ENCODE measurements at regions not wholly inside any gene's neighbourhood (a gene's known extent, or its start where the extent isn't known, plus 50 kb on each side); places are given as distances from the start of the nearest gene placed in this dataset.

DNA sequence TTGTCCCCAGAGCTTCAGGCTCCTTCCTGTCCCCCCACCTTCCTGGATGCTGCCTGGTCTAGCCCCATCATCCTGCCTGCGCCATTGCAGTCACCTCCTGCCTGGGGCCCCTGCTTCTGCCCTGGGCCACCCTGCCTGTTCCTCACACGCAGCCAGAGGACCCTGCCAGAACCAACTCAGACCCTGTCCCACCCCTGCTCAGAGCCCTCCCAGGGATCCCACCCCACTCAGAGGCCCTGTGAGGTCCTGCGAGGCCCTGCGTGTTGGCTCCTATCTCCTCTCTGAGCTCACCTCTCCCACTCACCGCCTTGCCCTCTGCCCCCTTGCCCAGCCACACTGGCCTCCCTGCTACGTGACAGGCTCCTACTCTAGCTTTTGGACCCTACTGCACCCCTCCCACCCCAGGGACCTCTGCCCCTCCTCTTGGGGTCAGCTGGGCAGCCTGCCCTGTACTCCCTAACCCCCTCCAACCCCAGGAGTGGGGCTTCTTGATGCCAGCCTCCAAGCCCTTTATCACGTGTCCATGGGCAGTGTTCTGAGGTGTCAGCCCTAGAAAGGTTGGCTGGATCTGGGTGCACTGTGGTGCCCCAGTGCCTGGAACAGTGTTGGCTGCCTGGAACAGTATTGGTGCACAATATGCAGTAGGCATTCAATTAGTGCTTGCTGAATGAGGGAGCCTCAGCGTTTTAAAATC lies 68.3 kb downstream of the CEBPB start:
- DNase-seq = no peak

DNA sequence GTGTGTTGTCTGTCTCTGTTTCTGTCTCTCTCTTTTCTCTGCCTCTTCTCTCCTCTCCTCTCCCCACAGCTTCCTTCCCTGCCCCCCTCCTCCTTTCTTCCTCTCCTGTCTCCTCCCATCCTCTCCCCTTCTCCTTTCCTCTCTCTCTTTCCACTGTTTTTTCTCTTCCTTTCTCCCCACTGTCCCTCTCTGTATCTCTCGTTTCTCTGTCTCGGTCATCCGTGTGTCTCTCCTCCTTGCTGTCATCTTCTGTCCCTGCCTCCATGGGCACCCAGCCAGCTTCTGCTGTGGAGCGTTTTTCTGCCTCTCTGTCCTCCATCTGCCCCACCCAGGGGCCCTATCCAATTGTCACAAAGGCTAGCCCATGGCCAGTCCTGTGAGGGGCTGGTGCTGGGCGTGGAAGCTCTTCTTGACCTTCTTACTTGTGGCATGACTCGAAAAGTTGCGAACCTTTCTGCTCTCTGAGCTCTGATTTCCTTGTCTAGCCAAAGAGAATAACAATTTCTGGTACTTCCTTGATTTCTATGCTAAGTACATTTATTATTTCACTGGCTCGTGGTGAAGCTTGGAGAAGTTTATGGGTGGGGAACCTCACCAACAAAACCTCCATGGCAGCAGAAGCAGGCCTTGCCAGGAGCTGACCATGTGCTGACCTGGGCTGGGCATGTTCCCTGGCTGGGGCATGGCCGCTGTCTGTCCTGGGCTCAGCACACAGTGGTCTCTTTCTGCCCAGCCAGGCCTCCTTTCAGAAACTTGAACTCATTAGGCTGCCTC lies 69.3 kb downstream of the CEBPB start:
- no peak for DNase-seq

- no peak for DNase-seq
Observed at GRCh38 chr20:50260479-50261221, 70.0 kb downstream of the CEBPB start.

DNA sequence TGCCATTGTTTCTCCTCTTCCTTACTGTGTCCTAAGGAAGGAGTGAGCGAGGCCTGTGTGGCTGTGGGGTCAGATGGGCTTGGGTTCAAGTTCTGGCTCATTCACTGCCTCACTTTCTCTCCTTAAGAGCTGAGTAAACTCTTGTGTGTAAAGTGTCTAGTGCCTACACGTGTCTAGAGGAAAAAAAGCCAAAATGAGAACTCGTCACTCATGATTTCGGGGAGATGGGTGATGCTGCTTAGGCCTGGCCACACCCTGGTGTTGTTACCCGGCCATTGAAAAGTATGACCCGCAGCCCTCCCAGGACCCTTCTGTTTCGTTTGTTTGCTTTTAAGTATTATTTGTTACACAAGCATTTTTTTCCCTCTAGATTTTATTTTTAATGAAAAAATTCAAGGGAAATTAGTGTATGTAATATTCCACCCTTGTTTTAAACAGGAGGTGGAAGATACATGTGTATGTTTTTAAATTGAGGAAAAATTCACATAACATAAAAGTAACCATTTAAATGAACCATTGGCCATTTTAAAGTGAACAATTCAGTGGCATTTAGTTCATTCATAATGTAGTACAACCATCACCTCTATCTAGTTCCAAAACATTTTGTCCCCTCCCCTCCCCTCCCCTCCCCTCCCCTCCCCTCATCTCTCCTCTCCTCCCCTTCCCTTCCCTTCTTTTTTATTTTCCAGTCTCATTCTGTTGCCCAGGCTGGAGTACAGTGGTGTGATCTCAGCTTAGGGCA lies 71.0 kb downstream of the CEBPB start:
- no peak for DNase-seq

DNA sequence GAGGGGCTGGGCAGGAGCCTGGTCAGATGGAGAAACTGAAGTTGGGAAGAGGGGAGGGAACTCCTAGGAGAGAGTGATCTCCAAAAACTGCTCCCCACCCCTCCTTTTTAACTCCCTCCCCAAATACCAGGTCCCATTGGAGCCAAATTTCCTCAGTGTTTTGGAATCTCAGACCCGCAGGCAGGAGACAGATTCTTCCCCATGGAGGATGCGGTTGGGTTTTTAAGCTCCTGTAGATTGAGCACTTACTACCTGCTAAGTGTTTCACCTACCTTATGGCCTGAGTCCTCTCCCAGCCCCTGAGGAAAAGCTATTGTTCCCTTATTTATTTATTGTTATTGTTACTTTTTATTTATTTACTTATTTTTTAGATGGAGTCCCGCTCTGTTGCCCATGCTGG lies 73.2 kb downstream of the CEBPB start:
- no peak for DNase-seq

GRCh38 chr20:50264534-50265145 lies 74.0 kb downstream of the CEBPB start:
- no peak for DNase-seq

DNA sequence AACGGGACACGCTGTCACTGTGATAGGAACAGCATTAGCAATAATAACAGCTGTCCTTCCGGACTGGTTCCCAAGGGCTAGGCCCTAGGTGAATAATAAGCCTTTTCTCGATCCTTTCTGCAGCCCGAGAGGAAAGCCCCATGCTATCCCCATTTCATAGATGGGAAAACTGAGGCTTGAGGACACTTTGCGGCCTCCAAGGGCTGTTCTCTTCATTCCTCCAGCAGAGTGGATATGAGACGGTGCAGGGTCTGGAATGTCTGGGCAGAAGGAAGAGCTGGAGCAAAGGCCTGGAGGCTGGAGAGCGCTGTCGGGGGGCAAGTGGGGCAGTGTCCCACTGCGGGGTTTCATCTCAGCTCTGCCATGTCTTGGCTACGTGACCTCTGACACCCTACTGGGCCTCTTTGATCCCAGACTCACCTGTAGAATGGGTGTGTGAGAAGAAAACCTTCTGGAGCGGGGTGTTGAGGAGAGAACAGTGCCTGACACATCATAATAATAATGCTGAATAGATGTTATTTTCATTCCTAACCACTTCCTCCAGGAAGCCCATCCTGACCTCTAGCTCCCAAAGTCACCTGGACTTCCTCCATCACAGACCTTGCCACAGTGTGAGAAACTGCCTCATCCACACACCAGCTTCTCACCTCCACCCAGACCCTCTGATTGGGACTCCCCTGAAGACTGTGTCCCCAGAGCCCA lies 74.8 kb downstream of the CEBPB start:
- DNase-seq = no peak

DNA sequence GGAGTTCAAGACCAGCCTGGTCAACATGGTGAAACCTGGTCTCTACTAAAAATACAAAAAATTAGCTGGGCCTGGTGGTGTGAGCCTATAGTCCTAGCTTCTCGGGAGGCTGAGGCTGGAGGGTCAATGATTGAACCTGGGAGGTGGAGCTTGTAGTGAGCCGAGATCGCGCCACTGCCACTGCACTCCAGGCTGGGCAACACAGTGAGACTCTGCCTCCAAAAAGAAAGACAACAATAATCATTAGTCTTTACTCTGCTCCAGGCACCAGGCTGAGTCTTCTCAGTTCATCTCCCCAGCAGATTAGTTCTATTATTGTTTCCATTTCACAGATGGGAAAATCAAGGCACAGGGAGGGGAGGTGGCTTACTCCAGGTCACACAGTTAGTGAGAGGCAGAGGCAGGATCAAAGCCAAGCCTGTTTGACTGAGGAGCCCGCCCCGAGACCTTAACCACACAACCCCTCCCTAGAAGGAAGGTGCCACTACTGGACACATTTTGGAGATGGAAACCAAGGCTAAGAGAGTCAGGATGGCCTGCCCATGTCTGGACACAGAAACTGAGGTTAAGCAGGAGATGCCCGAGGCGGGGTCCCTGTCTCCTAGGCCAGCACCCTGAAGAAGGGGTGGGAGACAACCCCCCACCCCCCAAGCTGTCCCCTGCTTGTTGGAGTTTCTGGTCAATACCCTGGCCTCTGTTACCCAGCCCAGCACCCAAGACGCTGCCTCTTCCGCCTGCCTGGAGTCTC lies 75.8 kb downstream of the CEBPB start:
- DNase-seq = no peak

DNA sequence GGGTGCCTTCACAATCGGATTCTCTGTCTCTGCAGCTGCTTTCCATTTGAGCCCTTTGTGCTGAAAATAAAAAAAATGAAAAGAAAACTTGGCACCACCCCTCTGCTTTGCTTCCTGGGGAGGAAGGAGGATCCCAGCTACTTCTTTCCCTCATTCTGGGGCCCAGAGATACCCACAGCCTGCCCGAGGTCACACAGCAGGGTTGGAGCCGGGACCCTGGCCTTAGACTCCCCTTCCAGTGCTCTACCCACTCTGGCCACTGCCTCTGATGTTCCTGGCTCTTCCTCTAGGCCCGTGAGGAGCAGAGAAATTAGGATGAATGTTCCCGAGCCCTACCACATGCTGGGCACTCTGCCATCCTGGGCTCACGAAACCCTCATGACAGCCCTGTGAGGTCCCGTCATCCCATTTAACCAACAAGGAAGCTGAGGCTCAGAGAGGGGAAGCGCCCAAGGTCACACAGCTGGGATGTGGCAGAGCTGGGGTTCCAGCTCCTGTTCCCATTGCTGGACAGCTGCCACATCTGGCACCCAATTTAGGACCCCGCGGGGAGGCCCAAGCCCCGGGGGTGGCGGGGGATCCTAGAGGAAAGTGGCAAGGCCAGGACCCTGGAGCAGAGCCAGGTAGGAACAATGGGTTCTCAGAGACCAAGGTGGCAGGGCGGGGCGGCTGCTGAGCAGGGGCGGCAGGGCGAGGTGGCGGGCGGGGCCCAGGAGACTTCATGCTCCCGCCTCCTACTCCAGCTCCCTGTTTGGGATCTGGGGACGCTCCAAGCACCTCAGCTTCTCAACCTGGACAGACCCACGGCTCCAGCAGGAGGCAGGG lies 76.6 kb downstream of the CEBPB start:
- no peak for DNase-seq

GRCh38 chr20:50267866-50268219 lies 77.2 kb downstream of the CEBPB start:
- no peak for DNase-seq

GRCh38 chr20:50269091-50270033 lies 78.7 kb downstream of the CEBPB start:
- DNase-seq = no peak

DNA sequence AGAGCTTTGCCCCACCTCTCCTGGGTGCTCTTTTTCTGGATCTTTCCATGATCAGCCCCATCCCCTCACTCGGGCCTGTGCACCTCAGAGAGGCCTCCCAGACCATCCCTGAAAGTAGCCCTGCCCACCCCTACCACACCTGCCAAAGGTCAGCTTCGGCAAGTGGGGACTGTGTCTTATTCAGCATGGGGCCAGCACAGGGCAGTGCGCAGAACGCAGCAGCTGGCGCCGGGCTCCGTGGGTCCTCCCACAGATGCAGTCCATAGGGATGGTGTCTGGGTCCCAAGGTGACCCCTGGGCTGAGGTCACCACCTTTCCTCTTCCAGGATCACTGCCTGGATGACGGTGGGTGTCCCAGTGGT lies 79.4 kb downstream of the CEBPB start:
- DNase-seq = no peak

DNA sequence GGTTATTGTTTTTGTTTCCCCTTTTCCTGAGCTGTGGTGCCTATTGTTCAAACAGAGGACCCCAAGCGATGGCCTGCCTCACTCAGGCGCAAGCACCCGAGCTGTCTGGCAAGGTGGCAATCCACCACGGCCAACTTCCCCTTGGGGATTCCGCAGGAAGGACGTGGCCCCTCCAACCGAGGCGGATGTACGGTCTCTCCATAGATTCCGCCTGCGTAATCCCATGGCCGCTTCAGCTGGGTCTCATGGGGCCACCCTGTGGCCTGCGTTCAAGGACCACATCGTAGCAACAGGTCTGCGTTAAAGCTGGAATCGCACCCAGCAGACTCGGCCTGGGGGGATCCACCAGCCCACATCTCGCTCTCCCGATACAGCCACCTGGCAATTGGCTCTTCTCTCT lies 79.9 kb downstream of the CEBPB start:
- no peak for DNase-seq

DNA sequence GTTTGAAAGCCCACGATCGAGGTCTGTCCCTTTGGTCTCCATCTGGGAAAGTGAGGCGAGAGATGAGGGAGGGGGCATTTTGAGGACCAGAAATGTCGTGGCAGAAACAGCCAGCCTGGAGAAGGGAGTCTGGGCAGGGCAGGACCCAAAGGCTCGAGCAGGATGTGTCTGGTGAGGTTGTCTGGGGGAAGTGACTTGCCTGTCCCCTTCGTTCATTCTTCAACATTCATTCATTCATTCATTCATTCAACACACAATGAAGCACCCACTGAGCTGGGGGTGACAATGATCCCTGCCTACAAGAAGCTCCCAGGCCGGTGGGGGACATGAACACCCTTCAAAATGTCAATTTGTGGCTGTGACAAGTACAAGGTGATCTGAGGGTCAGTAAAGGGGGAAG lies 80.5 kb downstream of the CEBPB start:
- no peak for DNase-seq

- no peak for DNase-seq
Observed at GRCh38 chr20:50271612-50272011, 81.0 kb downstream of the CEBPB start.

- DNase-seq = no peak
Observed at GRCh38 chr20:50272030-50272723, 81.5 kb downstream of the CEBPB start.

GRCh38 chr20:50272724-50273446 lies 82.3 kb downstream of the CEBPB start:
- DNase-seq = no peak
